T-helper 1 cell treated with Interleukin-12 subunit alpha and Interleukin-12 subunit beta and Interleukin-4 antibody, amounts not matched to agents 30 μg/mL and 1 μg/mL, for 36 hours (primary cell): ENCODE measurements at regions not wholly inside any gene's neighbourhood (a gene's known extent, or its start where the extent isn't known, plus 50 kb on each side); places are given as distances from the start of the nearest gene placed in this dataset.

Source experiments
- H3K27ac Mint-ChIP-seq: one replicate; pipeline ENCODE4 v1.8.0; 2021; ENCODE audit warnings: mild to moderate bottlenecking, mixed read lengths
- H3K27me3 Mint-ChIP-seq: one replicate; pipeline ENCODE4 v1.8.0; 2021; ENCODE audit warnings: low read depth, mixed read lengths
- H3K36me3 Mint-ChIP-seq: one replicate; pipeline ENCODE4 v1.8.0; 2021; ENCODE audit warnings: low read depth, mixed read lengths
- H3K4me1 Mint-ChIP-seq: one replicate; pipeline ENCODE4 v1.8.0; 2021; ENCODE audit warnings: low read depth, mixed read lengths
- H3K4me3 Mint-ChIP-seq: one replicate; pipeline ENCODE4 v1.8.0; 2021; ENCODE audit warnings: mild to moderate bottlenecking, moderate library complexity, mixed read lengths
- H3K9me3 Mint-ChIP-seq: one replicate; pipeline ENCODE4 v1.8.0; 2021; ENCODE audit warnings: mixed read lengths

GRCh38 chr4:175341203-175341755, 423.1 kb downstream of the ADAM29 start:
- no peaks in the 10 kb centered on the region for H3K27me3 Mint-ChIP-seq
- H3K36me3 Mint-ChIP-seq = no peaks in the 10 kb centered on the region
- no peak overlapping the region for H3K4me3 Mint-ChIP-seq
- no peak overlapping the region for H3K27ac Mint-ChIP-seq
- H3K9me3 Mint-ChIP-seq = peaks cover 6% of the 10 kb centered on the region
- H3K4me1 Mint-ChIP-seq = no peaks in the 10 kb centered on the region

GRCh38 chr4:175346376-175346775, 428.2 kb downstream of the ADAM29 start:
- H3K9me3 Mint-ChIP-seq = peaks cover 6% of the 10 kb centered on the region

GRCh38 chr4:175350246-175350645, 432.1 kb downstream of the ADAM29 start:
- no peak overlapping the region for H3K4me3 Mint-ChIP-seq
- no peaks in the 10 kb centered on the region for H3K27me3 Mint-ChIP-seq

More at GRCh38 chr4:175346376-175346775, 428.2 kb downstream of the ADAM29 start:
- Mint-ChIP-seq H3K4me1 (no peaks in the 10 kb centered on the region), H3K36me3 (no peaks in the 10 kb centered on the region), H3K4me3 (no peak overlapping the region), H3K27me3 (no peaks in the 10 kb centered on the region), H3K27ac (no peak overlapping the region)

DNA sequence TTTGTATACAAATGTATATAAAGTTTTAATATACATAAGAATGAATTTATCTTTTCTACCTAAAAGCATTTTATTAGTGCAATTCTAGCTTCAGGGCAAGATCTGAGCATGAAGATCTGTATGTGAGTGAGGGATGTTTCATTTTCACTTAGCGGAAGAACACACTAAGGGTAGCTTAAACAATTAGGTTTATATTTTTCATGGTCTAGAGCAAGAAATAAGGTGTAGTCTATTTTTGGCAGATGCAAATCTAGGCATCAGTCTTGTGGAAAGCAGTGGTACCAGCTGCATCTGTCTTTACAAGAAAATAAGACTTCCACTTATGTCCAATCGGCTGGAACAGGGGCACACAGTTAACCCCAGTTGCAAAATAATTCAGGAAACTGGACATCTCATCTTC, 433.3 kb downstream of the ADAM29 start:
- no peaks in the 10 kb centered on the region for H3K27me3 Mint-ChIP-seq
- H3K9me3 Mint-ChIP-seq = no peaks in the 10 kb centered on the region
- no peaks in the 10 kb centered on the region for H3K4me1 Mint-ChIP-seq
- no peaks in the 10 kb centered on the region for H3K36me3 Mint-ChIP-seq
- H3K4me3 Mint-ChIP-seq = no peak overlapping the region
- H3K27ac Mint-ChIP-seq = no peak overlapping the region

More at GRCh38 chr4:175350246-175350645, 432.1 kb downstream of the ADAM29 start:
- Mint-ChIP-seq H3K27ac (no peak overlapping the region), H3K36me3 (no peaks in the 10 kb centered on the region), H3K9me3 (no peaks in the 10 kb centered on the region), H3K4me1 (no peaks in the 10 kb centered on the region)

DNA sequence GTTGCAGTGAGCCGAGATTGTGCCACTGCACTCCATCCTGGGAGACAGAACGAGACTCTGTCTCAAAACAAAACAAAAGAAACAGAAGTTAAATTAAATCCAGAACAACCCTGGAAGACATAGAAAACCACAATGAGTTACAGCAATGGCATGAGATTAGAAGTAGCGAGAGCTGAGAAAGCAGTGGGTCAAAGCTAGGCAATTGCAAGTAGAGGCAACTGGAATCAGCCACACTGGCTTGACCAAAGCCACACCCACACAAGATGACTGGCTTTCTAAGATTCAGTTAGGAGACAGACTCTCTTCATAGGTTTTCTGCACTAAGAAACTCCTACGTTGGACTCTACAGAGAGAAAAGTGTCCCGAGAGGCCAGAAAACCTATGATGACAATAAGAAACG, 443.0 kb downstream of the GPM6A start:
- no peaks in the 10 kb centered on the region for H3K36me3 Mint-ChIP-seq
- H3K9me3 Mint-ChIP-seq = no peaks in the 10 kb centered on the region
- H3K27me3 Mint-ChIP-seq = no peaks in the 10 kb centered on the region
- no peaks in the 10 kb centered on the region for H3K4me1 Mint-ChIP-seq
- no peak overlapping the region for H3K27ac Mint-ChIP-seq
- no peak overlapping the region for H3K4me3 Mint-ChIP-seq

DNA sequence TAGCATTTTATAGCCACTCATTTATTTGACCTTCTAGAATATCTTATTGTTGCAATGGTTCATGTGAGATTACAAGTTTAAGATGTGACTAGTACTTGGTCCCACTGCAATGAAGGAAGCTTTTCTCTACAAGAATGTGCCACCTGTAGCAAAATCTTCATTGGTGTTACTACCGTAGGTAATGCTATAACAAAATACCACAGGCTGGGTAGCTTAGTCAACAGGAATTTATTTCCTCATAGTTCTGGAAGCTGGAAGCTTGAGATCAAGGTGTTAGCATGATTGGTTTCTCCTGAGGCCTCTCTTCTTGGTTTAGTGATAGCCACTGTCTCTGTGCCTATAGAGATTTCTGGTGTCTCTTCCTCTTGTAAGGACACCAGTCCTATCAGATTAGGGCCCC, 441.0 kb downstream of the GPM6A start:
- Mint-ChIP-seq H3K36me3 (no peaks in the 10 kb centered on the region), H3K9me3 (no peaks in the 10 kb centered on the region), H3K4me1 (no peaks in the 10 kb centered on the region), H3K27ac (no peak overlapping the region), H3K27me3 (no peaks in the 10 kb centered on the region), H3K4me3 (no peak overlapping the region)

DNA sequence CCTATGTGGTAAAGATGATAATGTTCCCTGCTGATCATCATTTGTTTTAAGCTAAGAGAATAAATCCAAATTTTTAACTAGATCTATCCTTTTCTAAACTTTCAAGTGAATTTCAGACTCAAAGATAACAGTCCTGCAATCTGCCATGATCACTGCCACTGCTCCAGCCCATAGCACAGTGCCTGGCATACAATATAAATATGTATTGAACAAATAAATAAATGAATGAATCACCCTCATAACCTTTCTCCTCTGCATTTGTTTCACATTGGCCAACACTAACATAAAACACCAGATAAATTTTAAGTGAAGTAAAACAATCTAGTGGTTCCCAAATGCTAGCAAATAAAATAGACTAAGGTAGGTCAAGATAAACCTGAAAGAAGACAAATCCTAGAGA, 439.0 kb downstream of the GPM6A start:
- no peaks in the 10 kb centered on the region for H3K4me1 Mint-ChIP-seq
- no peaks in the 10 kb centered on the region for H3K36me3 Mint-ChIP-seq
- no peak overlapping the region for H3K4me3 Mint-ChIP-seq
- no peak overlapping the region for H3K27ac Mint-ChIP-seq
- no peaks in the 10 kb centered on the region for H3K27me3 Mint-ChIP-seq
- no peaks in the 10 kb centered on the region for H3K9me3 Mint-ChIP-seq

- Mint-ChIP-seq H3K4me1 (no peaks in the 10 kb centered on the region), H3K9me3 (no peaks in the 10 kb centered on the region), H3K36me3 (no peaks in the 10 kb centered on the region)
Measured at GRCh38 chr4:175374459-175374858, 437.6 kb downstream of the GPM6A start.

DNA sequence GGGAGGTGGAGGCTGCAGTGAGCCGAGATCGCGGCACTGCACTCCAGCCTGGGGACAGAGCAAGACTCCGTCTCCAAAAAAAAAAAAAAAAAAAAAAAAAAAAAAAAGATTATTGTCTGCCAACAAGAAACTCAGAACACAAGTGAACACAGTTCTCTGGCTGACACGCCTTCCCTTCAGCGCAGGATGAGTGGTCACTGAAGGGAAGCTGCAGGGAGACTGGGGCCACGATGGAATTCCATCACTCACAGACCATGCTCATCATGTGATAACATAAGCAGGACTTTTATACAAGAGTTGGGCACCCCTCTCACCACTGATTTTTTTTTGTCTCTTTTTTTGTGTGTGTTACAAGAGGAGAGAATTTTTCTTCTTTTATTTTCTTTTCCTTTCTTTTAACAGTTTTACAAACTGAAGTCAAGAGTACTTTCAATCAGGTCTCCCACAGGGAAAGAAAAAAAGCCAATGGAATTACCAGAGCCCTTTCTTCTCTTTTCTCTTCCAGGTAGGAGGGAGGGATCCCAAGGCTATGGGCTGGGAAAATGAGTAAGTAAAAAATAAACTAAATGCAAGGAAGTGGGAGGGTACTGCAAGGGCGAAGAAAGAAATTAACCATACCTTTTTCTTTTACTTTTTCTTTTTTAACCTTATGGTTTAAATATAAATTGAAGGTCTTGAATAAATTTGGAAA, 435.6 kb downstream of the GPM6A start:
- no peak overlapping the region for H3K27ac Mint-ChIP-seq
- H3K4me1 Mint-ChIP-seq = no peaks in the 10 kb centered on the region
- no peaks in the 10 kb centered on the region for H3K27me3 Mint-ChIP-seq
- H3K9me3 Mint-ChIP-seq = peaks cover 4% of the 10 kb centered on the region
- H3K36me3 Mint-ChIP-seq = no peaks in the 10 kb centered on the region
- H3K4me3 Mint-ChIP-seq = no peak overlapping the region

More at GRCh38 chr4:175374459-175374858, 437.6 kb downstream of the GPM6A start:
- H3K27me3 Mint-ChIP-seq = no peaks in the 10 kb centered on the region
- no peak overlapping the region for H3K4me3 Mint-ChIP-seq
- no peak overlapping the region for H3K27ac Mint-ChIP-seq

DNA sequence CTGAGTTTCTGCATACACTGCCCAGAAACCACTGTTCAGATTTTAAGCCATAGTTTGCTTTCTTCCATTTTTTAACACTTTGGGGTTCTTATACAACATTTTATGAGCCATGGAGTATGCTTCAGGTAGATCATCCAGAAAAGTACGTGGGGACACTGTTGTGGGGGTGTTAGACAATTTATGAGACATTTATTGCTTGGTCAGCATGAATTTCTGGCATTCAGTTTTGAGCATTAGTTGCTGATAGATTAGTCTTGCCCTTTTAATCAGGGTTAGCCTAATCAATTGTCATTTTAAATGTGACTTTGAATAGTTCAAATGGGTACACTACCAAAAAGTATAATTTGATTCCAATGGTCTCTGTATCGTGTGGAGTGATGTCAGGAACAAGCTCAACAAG, 434.9 kb downstream of the GPM6A start:
- H3K9me3 Mint-ChIP-seq = peaks cover 4% of the 10 kb centered on the region
- no peak overlapping the region for H3K4me3 Mint-ChIP-seq
- H3K4me1 Mint-ChIP-seq = no peaks in the 10 kb centered on the region
- H3K36me3 Mint-ChIP-seq = no peaks in the 10 kb centered on the region
- H3K27me3 Mint-ChIP-seq = no peaks in the 10 kb centered on the region
- no peak overlapping the region for H3K27ac Mint-ChIP-seq

GRCh38 chr4:175378372-175378771, 433.7 kb downstream of the GPM6A start:
- Mint-ChIP-seq H3K27me3 (no peaks in the 10 kb centered on the region), H3K36me3 (no peaks in the 10 kb centered on the region), H3K9me3 (peaks cover 4% of the 10 kb centered on the region), H3K27ac (no peak overlapping the region), H3K4me3 (no peak overlapping the region), H3K4me1 (no peaks in the 10 kb centered on the region)

- Mint-ChIP-seq H3K27ac (no peak overlapping the region), H3K4me3 (no peak overlapping the region), H3K36me3 (no peaks in the 10 kb centered on the region), H3K27me3 (no peaks in the 10 kb centered on the region), H3K9me3 (peaks cover 4% of the 10 kb centered on the region), H3K4me1 (no peaks in the 10 kb centered on the region)
Measured at GRCh38 chr4:175380841-175381240, 431.2 kb downstream of the GPM6A start.

GRCh38 chr4:175385797-175386196, 426.3 kb downstream of the GPM6A start:
- H3K4me1 Mint-ChIP-seq = no peaks in the 10 kb centered on the region
- H3K9me3 Mint-ChIP-seq = peaks cover 7% of the 10 kb centered on the region
- no peak overlapping the region for H3K4me3 Mint-ChIP-seq
- no peaks in the 10 kb centered on the region for H3K36me3 Mint-ChIP-seq
- no peaks in the 10 kb centered on the region for H3K27me3 Mint-ChIP-seq
- H3K27ac Mint-ChIP-seq = no peak overlapping the region

- H3K27ac Mint-ChIP-seq = no peak overlapping the region
Measured at GRCh38 chr4:175386776-175387507, 425.1 kb downstream of the GPM6A start.

GRCh38 chr4:175394208-175394607, 417.9 kb downstream of the GPM6A start:
- Mint-ChIP-seq H3K27ac (no peak overlapping the region), H3K36me3 (no peaks in the 10 kb centered on the region), H3K27me3 (no peaks in the 10 kb centered on the region), H3K4me3 (no peak overlapping the region), H3K4me1 (no peaks in the 10 kb centered on the region), H3K9me3 (peaks cover 3% of the 10 kb centered on the region)

More at GRCh38 chr4:175386776-175387507, 425.1 kb downstream of the GPM6A start:
- H3K36me3 Mint-ChIP-seq = no peaks in the 10 kb centered on the region
- H3K4me3 Mint-ChIP-seq = no peak overlapping the region
- peaks cover 3% of the 10 kb centered on the region for H3K9me3 Mint-ChIP-seq
- no peaks in the 10 kb centered on the region for H3K27me3 Mint-ChIP-seq
- H3K4me1 Mint-ChIP-seq = no peaks in the 10 kb centered on the region
